CMK (cell line): ENCODE measurements at regions not wholly inside any gene's neighbourhood (a gene's known extent, or its start where the extent isn't known, plus 50 kb on each side); places are given as distances from the start of the nearest gene placed in this dataset.
"Not testable (repeated sequence)": the region's sequence is repeated elsewhere in the genome, so short reads cannot be mapped to it uniquely, and the experiment has no call there.

Experiments
- DNase-seq: peaks from one replicate; pipeline ENCODE4 v3.0.0-alpha.2; 2010; ENCODE audit warnings: low read depth

DNA sequence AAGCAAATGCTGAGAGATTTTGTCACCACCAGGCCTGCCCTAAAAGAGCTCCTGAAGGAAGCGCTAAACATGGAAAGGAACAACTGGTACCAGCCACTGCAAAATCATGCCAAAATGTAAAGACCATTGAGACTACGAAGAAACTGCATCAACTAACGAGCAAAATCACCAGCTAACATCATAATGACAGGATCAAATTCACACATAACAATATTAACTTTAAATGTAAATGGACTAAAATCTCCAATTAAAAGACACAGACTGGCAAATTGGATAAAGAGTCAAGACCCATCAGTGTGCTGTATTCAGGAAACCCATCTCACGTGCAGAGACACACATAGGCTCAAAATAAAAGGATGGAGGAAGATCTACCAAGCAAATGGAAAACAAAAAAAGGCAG is 702.7 kb upstream of the INTU start:
- not testable (repeated sequence) for DNase-seq

GRCh38 chr4:126935801-126936200 is 697.0 kb upstream of the INTU start:
- DNase-seq = no peak

DNA sequence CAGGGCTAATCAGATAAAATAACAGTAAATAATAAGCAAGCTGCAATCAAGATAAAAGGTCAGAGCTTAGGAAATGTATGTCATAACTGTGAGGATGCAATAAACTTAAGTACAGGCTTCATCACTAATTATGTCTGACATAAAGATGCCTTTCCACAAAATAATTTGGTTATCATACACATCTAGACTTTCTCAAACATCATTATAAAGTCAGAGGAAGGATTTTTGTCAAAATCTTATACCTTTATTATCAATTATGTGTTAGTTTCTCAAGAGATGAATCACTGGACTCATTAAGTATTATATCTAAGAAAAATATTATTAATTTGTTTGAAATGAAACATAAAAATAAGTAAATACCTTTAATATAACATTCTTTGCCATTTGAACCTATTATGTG is 695.4 kb upstream of the INTU start:
- no peak for DNase-seq

DNA sequence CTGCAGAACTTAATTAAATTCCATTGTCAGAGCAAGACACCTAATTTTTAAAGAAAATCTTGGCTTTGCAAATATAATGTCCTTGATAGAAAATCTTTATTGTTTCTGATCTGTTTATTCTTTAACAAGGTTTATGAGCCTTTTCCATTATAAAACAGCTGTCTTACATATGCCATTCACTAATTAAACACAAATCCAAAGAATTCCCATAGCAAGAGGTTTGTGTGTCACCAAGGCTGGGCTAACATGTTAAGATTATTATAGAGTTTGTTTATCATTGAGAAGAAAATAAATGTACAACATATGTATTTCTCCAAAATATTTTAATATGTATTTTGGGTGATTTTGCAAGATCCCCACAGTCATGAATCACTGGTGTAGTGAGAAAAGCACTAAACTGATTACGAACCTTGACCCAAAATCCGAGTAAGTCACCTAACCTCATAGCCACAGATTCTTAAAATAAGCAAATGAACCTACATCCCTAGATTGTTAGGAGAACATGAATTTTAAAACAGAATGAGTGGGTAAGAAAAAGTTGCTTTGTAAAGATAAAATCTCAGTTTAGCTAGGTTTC is 694.8 kb upstream of the INTU start:
- DNase-seq = no peak

DNA sequence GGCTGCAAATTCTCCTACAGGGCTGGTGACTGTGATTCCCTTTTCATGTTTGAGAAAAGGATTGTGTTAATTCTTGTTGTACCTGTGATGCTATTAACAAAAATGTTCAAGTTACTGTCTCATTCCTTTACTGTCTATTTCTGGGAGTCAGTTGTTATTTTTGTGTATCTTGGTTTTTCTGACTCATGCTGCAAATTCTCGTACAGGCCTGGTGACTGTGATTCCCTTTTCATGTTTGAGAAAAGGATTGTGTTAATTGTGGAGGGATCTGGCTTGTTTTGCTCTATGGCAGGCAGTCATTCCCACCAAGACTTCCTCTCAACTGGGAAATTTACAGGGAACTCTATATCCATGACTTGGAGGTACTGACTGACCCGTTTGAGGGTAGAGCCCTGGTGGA is 693.4 kb upstream of the INTU start:
- no peak for DNase-seq

DNA sequence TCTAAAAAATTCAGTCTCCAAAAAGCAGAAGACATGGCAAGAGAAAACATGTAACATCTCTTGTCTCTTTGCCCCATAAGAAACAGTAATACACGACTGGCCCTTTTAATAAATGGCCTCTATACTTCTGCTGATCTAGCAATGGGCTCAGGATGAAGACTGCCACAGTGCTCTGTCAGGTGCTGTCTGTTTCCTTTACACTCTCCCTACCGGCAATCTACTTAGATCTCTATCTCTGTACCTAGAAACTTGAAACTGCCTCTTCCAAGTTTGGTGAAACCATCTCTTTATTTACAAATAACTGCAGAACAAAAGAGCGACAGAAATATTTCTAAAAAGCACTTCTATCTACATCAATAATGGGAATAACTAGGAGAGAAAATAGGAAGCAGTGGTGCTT is 685.2 kb upstream of the INTU start:
- no peak for DNase-seq

DNA sequence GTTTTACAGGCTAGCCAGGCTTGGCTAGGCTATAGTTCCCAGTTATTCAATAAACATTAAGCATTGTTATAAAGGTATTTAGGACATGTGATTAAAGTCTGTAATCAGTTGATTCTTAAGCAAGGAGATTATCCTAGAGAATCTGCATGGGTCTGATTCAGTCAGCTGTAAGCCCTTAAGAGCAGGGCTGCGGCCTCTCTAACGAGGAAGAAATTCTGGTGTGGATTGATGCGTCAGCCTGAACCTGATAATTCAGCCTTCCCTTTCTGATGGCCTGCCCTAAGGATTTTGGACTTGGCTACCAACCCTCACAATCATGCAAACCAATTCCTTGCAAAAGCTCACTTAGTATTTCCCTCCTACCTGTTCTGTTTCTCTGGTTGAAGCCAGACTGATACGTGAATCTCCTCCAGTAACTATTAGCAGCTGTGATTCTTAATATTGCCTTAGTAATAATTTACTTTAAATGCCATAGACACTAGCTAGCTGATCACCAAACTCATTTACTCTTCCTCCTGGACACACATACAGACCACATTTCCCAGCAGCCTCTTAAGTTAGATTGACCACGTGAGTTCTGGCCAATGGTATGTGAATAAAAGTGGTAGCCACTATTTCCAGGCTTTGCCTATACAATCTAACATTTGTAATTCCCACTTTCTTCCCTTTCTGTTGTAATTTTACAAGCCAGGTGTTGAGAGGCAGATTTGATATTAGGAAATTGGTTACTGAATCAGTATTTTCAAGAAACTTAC is 678.0 kb upstream of the INTU start:
- DNase-seq = no peak

DNA sequence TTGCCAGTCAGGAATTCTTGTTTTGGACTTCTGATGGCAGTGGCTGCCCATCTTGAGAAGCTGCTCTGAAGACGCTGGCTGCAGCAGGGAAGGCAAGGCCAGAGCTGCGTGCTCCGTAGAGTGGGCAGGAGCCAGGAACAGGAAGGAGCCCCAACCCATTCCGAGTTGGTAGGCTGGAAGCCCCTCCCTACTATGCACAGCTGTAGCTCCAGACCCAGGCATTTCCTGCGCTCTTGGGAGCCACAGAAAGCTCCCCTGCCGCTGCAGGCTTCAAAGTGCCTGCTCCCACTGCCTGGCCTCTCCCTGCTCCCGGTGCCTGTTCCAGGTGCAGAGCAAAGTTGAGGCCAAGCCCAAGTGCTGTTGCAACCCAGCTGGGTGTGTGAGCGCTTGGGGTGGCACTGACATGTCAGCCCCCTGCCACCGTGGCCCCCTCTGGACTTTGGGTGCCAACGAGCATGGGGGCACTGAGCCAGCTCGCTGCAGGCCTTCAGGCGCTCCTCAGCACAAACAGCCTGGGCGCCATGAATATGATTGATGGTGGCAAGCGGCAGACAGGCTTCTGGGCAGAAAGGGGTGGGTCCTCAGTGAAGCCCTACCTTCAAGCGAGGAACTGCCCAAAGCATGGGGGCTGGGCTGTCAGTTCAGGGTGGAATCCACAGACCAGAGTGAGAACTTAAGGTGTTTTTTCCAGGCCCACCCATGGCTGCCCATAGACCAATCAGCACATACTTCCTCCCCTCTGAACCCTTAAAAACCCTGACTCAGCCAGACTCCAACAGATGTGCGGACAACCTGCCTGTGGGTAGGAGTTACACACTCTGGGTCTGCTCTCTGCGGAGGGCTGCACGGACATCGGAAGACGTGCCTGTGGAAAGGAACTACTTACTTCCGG is 677.2 kb upstream of the INTU start:
- no peak for DNase-seq

DNA sequence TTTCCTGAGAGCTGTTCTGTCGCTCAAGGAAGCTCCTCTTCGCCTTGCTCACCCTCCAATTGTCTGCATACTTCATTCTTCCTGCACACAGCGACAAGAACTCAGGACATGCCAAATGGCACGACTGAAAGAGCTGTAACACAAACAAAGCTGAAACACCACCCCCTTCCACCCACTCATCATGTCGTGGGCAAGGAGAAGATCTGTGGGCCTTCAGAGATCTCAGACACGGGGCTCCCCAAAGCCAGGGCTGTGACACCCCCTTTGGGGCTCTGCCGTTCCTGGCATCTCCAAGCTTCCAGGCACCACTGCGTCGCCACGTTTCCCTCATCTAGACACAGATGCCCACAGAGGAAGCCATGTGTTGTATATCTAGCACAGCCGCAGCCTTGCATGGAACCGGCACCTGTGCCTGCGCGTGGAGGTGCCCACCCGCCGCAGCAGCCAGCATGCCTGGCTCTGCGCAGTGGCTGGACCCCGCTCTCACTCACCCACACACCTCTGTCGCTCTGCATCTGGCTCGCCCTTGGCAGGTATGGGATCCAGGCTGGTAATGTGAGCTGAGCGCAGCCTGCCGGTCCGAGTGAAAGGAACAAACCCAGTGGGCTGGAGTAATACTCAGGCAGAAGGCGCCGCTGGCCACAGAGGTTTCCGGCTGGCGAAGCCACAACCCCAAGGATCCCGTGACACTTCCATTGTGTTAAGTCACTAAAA is 676.4 kb upstream of the INTU start:
- no peak for DNase-seq

GRCh38 chr4:126957556-126957955 is 675.2 kb upstream of the INTU start:
- no peak for DNase-seq

- DNase-seq = no peak
These were observed 674.8 kb upstream of the INTU start for GRCh38 chr4:126957987-126958386.

DNA sequence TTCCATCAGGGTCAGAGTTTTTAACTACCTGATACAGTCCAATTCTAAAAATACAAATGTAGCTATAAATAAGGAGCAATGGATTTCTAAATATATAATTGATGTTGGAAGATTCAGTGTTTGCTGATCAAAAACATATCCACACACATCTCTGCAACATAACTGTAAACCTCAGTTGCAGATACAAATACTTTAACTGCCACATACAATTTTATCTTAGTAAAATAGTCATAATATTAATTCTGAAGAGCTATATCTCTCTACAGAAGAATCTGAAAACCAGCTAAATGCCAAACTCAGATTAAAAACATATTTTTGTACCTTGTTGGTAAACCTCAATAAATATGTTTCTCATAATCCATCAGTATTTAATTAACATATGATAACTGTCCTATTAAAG is 674.3 kb upstream of the INTU start:
- no peak for DNase-seq

DNA sequence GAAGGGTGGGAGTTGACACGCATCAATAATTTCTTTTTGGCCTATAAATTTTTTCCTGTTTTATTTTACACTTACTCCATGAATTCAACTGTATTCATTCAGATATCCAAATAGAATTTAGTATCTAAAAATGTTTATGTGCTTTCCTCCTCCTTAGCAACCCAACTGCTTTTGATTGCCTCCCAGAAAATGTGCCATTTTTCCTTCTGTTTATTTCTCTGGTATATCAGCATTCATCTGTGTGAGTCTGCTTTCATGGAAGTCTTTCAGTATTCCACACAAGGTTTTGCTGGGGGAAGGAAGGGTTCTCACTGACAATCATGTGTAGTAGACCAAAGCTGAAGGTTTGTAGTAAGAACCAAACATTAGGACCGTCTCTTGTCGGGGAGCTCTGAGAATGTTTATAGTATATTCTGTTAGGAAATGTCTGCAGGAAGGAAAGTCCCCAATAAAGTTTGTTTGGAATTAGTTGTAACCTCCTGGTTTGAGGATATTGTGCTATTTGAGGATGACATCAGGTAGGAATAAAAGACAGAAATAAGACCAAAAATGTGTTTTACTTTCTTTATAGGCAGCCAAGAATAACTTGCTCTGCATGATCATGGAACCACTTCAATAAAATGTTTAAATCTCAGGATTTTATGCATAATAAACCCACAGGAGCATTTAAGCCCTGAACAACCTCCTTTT is 673.6 kb upstream of the INTU start:
- DNase-seq = no peak

DNA sequence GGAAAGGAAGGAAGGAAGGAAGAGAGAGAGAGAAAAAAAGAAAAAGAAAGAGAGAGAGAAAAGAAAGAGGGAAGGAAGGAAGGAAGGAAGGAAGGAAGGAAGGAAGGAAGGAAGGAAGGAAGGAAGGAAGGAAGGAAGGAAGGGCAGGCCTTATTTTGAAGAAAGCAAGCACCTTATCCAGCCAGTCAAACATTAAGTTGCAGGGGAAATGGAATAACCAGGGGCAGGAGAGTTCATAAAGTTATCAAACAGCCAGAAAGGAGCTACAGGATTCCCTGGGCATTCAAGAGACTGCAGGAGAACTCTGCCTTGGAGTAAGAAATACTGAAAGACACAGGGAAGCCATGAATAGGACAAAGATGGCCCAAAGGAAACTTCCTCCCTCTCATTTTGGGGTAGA is 672.0 kb upstream of the INTU start:
- DNase-seq = no peak

GRCh38 chr4:126961661-126962060 is 671.1 kb upstream of the INTU start:
- no peak for DNase-seq

DNA sequence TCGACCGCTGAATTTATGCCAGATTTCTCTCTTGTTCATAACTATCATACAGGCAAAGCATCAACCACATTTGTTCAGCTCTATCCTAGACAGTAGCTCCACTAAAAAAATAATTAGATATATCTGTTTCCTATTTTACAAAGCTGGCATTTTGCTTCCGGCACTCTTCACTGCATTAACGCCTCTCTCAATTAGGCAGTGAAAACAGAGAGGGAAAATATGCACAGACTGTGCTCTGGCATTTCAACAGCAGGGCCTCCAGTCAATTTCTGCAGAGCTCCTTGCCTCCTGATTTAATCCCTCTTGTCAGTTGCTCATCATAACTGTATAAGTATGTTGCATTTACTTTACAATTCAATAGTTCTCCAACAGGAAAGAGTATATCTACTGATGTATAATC is 666.9 kb upstream of the INTU start:
- no peak for DNase-seq

DNA sequence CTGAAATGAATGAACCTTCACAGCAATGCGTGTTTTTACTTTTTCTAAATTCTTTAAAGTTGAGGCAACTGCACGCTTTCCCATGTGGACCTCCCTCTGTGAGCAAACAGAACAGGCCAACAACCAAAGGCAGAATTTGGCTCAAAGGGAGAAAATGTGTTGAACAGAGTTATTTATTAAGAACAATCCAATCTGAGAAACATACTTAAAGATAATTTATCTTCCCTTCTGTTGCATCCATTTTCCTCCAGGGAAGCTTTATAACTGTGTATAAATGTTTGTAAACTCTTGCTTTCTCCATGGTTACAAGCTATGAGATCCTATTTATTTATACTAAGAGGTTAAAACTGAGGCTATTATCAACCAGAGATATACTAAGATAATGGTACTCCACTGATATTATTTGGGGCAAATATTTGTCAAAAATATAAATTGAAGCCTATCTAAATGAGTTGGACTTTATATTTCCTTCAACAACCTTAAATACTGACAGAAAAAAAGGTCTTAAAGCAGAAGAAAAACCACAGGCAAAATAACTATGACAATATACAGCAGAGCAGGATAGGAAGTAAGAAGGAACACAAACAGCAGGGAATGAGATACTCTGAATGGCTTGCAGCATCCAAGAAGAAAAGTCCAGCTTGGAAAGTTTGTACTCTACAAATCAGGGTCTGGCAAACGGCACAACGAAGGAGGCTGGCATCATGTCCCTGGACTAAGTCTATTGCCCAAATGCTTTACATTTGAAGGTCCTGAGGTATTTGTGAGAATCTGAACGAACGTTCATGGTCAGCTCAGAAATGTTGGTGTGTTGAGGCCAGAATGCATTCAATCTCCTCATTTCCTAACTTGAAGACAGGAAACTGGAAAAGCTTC is 663.2 kb upstream of the INTU start:
- no peak for DNase-seq

GRCh38 chr4:126973201-126973600 is 659.6 kb upstream of the INTU start:
- no peak for DNase-seq

- no peak for DNase-seq
These were observed 655.7 kb upstream of the INTU start for GRCh38 chr4:126976850-126977632.

GRCh38 chr4:126986005-126986404 is 646.8 kb upstream of the INTU start:
- no peak for DNase-seq
